ENCODE measurements at regions not wholly inside any gene's neighbourhood (a gene's known extent, or its start where the extent isn't known, plus 50 kb on each side); places are given as distances from the start of the nearest gene placed in this dataset.

DNA sequence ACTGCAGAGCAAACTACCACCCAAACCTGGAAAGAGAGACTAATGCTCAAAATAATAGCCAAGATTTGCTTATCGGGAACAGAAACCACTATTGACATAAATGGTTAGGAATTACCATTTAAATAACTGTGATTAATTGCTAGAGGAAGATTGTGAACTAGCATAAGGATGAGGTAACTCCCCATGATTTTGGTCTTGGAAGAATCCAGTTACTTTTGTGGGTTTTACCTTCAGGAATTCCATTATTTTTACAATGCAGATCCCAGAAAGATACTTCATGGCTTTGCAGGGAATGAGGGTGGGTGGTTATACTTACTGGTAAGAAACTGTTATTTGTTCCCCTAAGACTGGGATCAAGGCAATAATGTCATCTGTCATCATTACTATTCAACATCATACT is 652.9 kb upstream of the FLRT2 start:
- no peak for DNase-seq (ENCODE audit: low read depth)

DNA sequence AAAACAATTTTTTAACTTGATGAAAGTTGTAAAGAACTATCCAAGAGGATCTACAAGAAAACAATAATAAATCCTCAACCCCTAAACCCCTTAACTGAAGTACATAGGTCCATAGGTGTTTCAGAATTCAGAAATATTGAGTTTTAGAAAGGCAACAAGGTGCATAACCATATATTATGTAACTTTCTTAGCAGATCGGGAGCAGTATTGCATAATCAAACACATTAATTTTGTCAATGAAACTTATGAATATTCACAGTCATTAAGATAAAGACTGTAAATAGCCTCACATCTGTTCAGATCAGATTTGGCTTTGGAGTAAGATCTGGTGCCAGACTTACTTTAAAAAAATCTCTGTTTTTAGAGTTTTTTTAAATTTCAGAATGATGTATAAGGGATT is 647.1 kb upstream of the FLRT2 start:
- TF ChIP-seq CTCF (IDR thresholded peaks at IDR 0.05; ENCODE audit: control insufficient read depth, extremely low read depth, insufficient read depth) = no peak
- DNase-seq (ENCODE audit: low read depth) = no peak
- no peak overlapping the region for H3K4me3 ChIP-seq (ENCODE audit: low read depth, low read length)

More for the DNA sequence above, 652.9 kb upstream of the FLRT2 start:
- no peak for TF ChIP-seq CTCF (IDR thresholded peaks at IDR 0.05; ENCODE audit: control insufficient read depth, extremely low read depth, insufficient read depth)
- H3K4me3 ChIP-seq (ENCODE audit: low read depth, low read length) = no peak overlapping the region

DNA sequence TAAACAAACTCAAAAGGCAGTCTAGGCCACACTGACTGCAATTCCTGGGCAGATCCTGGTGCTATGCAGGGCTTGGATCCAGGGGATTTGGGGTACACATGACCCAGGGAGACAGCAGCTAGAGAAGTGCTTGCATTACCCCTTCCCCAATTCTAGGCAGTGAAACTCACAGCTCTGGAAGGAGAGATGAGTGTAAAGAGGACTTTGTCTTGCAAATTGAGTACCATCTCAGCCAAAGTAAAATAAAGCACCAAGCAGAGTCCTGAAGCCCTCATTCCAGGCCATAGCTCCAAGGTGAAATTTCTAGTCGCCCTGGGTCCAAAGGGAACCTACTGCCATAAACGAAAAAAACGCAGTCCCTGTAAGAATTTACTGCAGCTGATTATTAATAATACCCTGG is 644.9 kb upstream of the FLRT2 start:
- DNase-seq (ENCODE audit: low read depth) = no peak
- no peak overlapping the region for H3K4me3 ChIP-seq (ENCODE audit: low read depth, low read length)
- no peak for TF ChIP-seq CTCF (IDR thresholded peaks at IDR 0.05; ENCODE audit: control insufficient read depth, extremely low read depth, insufficient read depth)

- no peak for DNase-seq (ENCODE audit: low read depth)
- no peak for TF ChIP-seq CTCF (IDR thresholded peaks at IDR 0.05; ENCODE audit: control insufficient read depth, extremely low read depth, insufficient read depth)
- no peak overlapping the region for H3K4me3 ChIP-seq (ENCODE audit: low read depth, low read length)
These were observed 638.5 kb upstream of the FLRT2 start for GRCh38 chr14:84891404-84891803.

- H3K4me3 ChIP-seq (ENCODE audit: low read depth, low read length) = no peak overlapping the region
- no peak for DNase-seq (ENCODE audit: low read depth)
- no peak for TF ChIP-seq CTCF (IDR thresholded peaks at IDR 0.05; ENCODE audit: control insufficient read depth, extremely low read depth, insufficient read depth)
These were observed 635.7 kb upstream of the FLRT2 start for GRCh38 chr14:84894254-84894653.

DNA sequence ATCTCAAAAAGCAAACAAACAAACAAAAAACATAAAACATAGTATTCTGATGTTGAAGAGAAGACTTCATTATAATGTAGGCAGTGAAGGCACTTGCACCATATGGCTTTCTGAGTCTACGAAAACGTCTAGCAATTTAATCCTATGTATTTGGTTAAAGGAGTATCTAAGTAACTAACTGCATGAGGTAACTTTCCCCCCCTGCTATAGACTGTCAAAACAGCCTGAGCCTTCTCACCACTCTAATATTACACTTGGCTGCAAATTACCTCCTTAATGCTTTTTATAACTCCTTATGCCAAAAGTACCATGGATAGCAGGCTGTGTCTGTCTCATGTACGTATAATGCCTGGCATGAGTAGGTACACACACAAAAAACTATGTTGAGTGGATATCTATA is 607.6 kb upstream of the FLRT2 start:
- H3K4me3 ChIP-seq (ENCODE audit: low read depth, low read length) = no peak overlapping the region
- DNase-seq (ENCODE audit: low read depth) = no peak
- TF ChIP-seq CTCF (IDR thresholded peaks at IDR 0.05; ENCODE audit: control insufficient read depth, extremely low read depth, insufficient read depth) = no peak

DNA sequence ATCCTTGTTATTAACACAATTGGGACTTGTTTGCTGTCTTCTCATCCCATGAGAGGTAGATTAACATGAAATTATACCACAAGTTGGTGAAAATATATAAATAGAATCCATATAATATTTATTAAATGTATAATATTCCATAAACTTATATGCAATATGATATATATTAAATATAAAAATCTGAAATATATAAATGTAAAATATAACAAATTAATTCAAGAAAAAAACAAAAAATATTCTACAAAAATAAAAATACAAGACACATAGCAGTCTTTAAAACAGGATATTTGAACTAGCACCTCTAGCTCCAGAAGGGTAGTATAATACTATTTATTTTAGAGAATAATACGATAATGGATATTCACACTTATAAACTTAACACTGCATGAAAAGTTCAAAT is 603.3 kb upstream of the FLRT2 start:
- TF ChIP-seq CTCF (IDR thresholded peaks at IDR 0.05; ENCODE audit: control insufficient read depth, extremely low read depth, insufficient read depth) = no peak
- H3K4me3 ChIP-seq (ENCODE audit: low read depth, low read length) = no peak overlapping the region
- no peak for DNase-seq (ENCODE audit: low read depth)

Measured in LNCaP clone FGC (cell line).